Central memory CD8-positive, alpha-beta T cell (primary cell): ENCODE measurements at regions not wholly inside any gene's neighbourhood (a gene's known extent, or its start where the extent isn't known, plus 50 kb on each side); places are given as distances from the start of the nearest gene placed in this dataset.

Experiments used
- ATAC-seq: fragments of 150-1000 bp; cut with Tn5 transposase; replicated peaks from 2 replicates; pipeline ENCODE4 v1.10.0; 2022; ENCODE audit warnings: mild to moderate bottlenecking, moderate FRiP score, moderate number of reproducible peaks; ENCODE audit not compliant: poor library complexity, severe bottlenecking; ENCODE audit errors: extremely low read depth
- DNase-seq, 2 donors: peaks; one replicate each; pipeline ENCODE4 v3.0.0; 2021; ENCODE audit warnings: low spot score in 2 of 2
- H3K27ac Mint-ChIP-seq: one replicate; pipeline ENCODE4 v1.8.0; 2022; ENCODE audit warnings: low read depth, mild to moderate bottlenecking, moderate library complexity, mixed read lengths
- H3K27me3 Mint-ChIP-seq: one replicate; pipeline ENCODE4 v1.8.0; 2022; ENCODE audit warnings: mixed read lengths
- H3K36me3 Mint-ChIP-seq: one replicate; pipeline ENCODE4 v1.8.0; 2022; ENCODE audit warnings: mild to moderate bottlenecking, moderate library complexity, mixed read lengths; ENCODE audit not compliant: insufficient read depth
- H3K4me1 Mint-ChIP-seq: one replicate; pipeline ENCODE4 v1.8.0; 2022; ENCODE audit warnings: mixed read lengths
- H3K4me3 Mint-ChIP-seq: one replicate; pipeline ENCODE4 v1.8.0; 2022; ENCODE audit warnings: mild to moderate bottlenecking, moderate library complexity, mixed read lengths
- H3K9me3 Mint-ChIP-seq: one replicate; pipeline ENCODE4 v1.8.0; 2022; ENCODE audit warnings: mixed read lengths

DNA sequence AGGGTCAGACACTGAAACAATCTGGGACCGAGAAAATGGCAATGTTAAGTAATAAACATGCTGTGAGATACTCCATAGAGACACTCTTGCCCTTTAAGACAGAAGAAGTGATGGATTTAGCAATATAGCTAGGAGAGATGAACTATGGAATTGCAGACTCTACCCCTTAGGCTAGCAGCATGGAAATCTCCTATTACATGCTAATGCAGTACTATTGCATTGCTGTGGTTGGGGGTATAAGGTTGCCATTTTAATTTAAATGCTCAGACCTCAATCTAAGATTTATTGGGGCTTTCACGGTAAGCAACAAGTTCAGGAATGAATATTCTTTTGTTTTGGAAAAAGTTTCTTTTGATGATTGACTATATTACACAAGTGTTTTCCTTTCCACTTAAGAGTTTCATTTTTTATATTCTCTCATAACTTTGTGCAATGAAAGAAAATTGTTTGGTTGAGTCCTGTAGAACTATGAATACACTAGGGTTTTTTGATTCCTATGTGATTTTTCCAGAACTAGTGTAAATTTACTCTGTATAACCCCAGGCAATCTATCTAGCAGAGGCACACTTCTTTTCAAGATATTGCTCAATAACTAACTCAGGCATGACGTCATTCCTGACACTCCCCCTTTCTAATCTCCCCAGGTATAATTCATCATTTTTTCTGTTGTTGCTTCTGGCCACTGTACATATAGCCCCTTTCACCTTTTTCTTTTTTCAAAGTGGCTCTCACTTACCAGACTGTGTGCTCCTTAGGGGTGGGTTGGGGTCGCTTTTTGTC is 394.7 kb upstream of the KLF12 start:
- Mint-ChIP-seq H3K4me1 (no peaks in the 10 kb centered on the region), H3K27me3 (peaks cover 35% of the 10 kb centered on the region), H3K36me3 (no peaks in the 10 kb centered on the region), H3K4me3 (no peak overlapping the region), H3K27ac (no peak overlapping the region), H3K9me3 (no peaks in the 10 kb centered on the region)
- DNase-seq (no peak), ATAC-seq (no peak)

DNA sequence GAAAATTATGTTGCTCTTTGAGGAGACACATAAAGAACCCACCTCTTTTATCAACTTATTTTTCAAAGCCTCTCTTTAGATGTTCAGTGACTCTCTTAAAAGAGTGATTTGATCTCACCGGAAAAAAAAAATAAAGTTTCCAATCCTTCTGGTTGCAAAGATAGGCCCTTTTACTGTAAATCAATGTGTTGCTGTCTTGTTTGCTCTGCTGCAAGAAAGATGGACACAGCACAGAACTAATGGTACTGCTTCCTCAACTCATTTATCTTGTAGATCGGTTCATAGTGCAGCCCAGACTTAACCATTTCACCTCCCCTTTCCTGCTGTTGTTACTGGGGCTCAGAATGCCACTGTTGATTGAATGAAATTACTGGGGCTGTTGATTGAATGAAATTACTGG is 388.9 kb upstream of the KLF12 start:
- DNase-seq: no peak
- ATAC-seq: no peak
- Mint-ChIP-seq H3K4me1 (no peaks in the 10 kb centered on the region), H3K36me3 (no peaks in the 10 kb centered on the region), H3K4me3 (no peak overlapping the region), H3K27me3 (peaks cover 21% of the 10 kb centered on the region), H3K9me3 (no peaks in the 10 kb centered on the region), H3K27ac (no peak overlapping the region)

DNA sequence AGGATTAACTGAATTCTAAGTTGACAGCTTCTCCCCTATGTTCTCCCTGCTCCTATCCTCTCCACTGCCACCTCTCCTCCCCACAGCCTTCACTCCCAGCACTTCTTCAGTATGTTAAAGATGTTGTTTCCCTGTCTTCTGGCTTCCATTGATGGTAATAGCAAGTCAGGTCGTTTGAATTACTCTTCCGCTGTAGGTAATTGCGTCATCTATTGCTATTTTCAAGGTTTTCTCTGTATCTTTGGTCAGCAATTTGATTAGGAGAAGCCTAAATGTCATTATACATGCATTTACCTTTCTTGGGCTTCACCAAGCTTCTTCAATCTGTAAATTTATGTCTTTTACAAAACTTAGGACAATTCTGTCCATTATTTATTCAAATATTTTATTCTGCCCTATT is 377.3 kb upstream of the KLF12 start:
- H3K27ac Mint-ChIP-seq: no peak overlapping the region

DNA sequence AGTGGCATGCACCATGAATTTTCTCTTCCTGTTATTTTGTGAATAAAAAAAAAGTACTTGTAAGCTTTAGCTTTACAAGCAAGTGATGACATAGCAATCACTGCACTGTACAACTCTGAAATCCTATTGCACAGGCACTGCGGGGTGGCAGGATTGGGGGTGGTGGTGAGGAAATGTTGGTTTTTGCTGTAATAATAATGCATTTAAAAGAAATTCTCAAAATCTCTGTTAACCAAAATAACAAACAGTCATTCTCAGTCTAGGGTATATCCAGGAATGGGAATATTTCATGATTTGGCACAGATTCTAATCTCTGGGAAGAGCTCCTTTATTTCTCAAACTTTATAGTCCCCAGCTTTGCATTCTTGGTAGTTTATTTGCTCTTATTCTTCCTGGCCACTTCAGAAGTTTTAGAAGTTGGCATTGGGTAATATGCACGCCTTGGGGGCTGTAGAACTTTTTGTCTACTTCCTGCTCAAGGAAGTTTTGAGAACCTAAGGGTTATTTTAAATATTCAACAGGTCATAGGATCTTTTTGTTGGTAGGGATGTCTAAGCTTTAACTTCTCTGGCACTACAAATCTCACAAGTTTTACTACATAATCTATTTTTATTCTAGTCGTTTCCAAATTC is 353.0 kb upstream of the KLF12 start:
- no peak for DNase-seq
- Mint-ChIP-seq H3K36me3 (no peaks in the 10 kb centered on the region), H3K9me3 (no peaks in the 10 kb centered on the region), H3K27me3 (peaks cover 39% of the 10 kb centered on the region), H3K4me3 (no peak overlapping the region), H3K4me1 (no peaks in the 10 kb centered on the region), H3K27ac (no peak overlapping the region)
- no peak for ATAC-seq

More for the DNA sequence above, 377.3 kb upstream of the KLF12 start:
- H3K27me3 Mint-ChIP-seq: peaks cover 45% of the 10 kb centered on the region
- no peak for ATAC-seq
- DNase-seq: no peak
- no peaks in the 10 kb centered on the region for H3K4me1 Mint-ChIP-seq
- H3K36me3 Mint-ChIP-seq: no peaks in the 10 kb centered on the region
- H3K9me3 Mint-ChIP-seq: peaks cover 7% of the 10 kb centered on the region
- no peak overlapping the region for H3K4me3 Mint-ChIP-seq

DNA sequence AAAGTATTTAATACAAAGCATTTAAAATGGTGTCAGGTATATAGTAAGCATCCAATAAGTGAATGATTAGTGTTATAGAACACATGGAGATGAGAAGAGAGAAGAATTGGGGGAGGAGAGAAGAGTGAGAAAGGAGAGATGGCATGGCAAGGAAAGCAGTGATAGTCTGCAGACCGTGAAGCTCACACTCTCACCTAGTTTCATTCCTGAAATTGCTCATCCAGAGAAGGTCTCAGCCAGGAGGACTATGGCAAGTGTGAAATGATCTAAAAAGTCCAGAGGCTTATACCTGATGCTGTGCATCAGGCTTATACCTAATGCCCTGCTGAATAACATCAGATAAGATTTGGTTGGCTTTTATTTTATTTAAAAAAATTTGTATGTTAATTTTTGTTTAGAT is 351.6 kb upstream of the KLF12 start:
- Mint-ChIP-seq H3K36me3 (no peaks in the 10 kb centered on the region), H3K4me1 (no peaks in the 10 kb centered on the region), H3K9me3 (no peaks in the 10 kb centered on the region), H3K27me3 (peaks cover 26% of the 10 kb centered on the region), H3K27ac (peak overlapping the region; percentile 8), H3K4me3 (no peak overlapping the region)
- ATAC-seq (no peak), DNase-seq (no peak)

DNA sequence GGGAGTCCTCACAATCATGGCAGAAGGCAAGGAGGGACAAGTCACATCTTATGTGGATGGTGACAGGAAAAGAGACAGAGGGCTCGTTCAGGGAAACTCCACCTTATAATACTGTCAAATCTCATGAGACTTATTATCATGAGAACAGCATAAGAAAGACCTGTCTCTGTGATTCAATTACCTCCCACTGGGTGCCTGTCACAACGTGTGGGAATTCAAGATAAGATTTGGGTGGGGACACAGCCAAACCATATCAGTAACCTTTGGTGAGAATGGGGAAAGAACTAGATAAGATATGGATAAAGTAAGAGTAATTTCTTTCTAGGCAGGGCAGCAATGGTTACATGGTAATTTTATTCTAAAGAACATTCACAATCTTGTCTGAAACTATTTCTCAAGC is 344.9 kb upstream of the KLF12 start:
- no peak overlapping the region for H3K27ac Mint-ChIP-seq
- no peaks in the 10 kb centered on the region for H3K9me3 Mint-ChIP-seq
- H3K27me3 Mint-ChIP-seq: no peaks in the 10 kb centered on the region
- no peak overlapping the region for H3K4me3 Mint-ChIP-seq
- no peak for DNase-seq
- no peak for ATAC-seq
- H3K36me3 Mint-ChIP-seq: no peaks in the 10 kb centered on the region
- no peaks in the 10 kb centered on the region for H3K4me1 Mint-ChIP-seq

DNA sequence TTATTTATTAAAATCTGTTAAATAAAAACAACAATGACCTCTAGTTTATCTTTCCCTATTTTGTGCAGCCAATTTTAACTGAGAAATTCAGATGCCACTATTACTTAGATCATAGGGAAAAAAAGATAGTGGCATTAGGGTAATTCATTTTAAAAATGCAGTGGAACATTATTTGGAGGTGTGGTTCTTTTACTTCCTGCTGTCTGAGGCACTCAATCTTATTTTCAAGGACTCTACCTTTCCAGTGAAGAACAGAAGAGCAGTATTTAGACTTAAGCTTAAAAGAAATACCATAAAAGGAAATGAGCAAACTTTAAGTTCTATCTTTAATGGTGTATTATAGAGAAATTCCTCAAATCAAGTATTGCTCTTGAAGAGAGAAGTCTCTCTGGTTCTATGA is 342.6 kb upstream of the KLF12 start:
- Mint-ChIP-seq H3K4me3 (no peak overlapping the region), H3K27ac (no peak overlapping the region), H3K4me1 (no peaks in the 10 kb centered on the region), H3K9me3 (no peaks in the 10 kb centered on the region), H3K36me3 (no peaks in the 10 kb centered on the region), H3K27me3 (no peaks in the 10 kb centered on the region)
- DNase-seq (no peak), ATAC-seq (no peak)

DNA sequence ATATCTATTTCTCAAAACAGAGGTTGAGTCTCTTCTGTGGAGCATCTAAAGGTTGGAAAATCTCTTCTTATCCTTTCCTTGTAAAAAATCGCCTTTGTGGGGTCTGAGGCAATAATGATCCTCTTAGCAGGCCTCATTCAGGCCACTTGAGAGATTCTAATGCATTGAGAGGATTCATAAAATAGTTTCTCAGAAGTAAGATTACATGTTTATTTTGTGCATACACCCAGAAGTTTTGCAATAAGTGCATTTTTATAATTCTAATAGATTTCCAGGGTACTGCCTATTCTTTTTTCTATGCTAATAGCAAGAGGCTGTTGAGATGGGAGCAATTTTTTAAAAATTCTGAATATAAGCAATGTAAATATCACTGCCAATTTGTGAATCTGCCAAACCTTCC is 342.2 kb upstream of the KLF12 start:
- Mint-ChIP-seq H3K4me1 (no peaks in the 10 kb centered on the region), H3K27me3 (peaks cover 4% of the 10 kb centered on the region), H3K27ac (no peak overlapping the region), H3K9me3 (no peaks in the 10 kb centered on the region), H3K36me3 (no peaks in the 10 kb centered on the region), H3K4me3 (no peak overlapping the region)
- no peak for ATAC-seq
- DNase-seq: no peak

DNA sequence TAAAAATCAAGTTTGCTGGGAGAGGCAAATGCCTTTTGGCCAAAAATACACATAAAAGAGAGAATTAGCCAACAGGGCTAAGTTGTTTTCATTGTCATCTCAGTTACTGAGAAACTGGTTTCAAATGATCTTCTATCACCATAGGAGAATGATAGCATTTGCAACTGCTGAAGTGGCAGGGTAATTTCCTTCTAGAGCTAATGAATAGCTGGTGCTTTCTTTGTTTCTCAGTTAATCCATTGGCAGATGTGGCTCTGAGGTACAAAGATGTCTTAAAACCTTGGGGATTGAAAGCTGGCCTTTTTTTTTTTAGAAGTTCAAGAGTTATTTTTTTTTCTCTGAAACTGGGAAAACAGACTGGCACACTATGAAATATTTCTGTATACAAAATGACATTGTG is 332.7 kb upstream of the KLF12 start:
- H3K27me3 Mint-ChIP-seq: peaks cover 61% of the 10 kb centered on the region
- no peaks in the 10 kb centered on the region for H3K9me3 Mint-ChIP-seq
- no peaks in the 10 kb centered on the region for H3K36me3 Mint-ChIP-seq
- no peak overlapping the region for H3K4me3 Mint-ChIP-seq
- no peak for ATAC-seq
- no peaks in the 10 kb centered on the region for H3K4me1 Mint-ChIP-seq
- no peak overlapping the region for H3K27ac Mint-ChIP-seq
- DNase-seq: no peak

DNA sequence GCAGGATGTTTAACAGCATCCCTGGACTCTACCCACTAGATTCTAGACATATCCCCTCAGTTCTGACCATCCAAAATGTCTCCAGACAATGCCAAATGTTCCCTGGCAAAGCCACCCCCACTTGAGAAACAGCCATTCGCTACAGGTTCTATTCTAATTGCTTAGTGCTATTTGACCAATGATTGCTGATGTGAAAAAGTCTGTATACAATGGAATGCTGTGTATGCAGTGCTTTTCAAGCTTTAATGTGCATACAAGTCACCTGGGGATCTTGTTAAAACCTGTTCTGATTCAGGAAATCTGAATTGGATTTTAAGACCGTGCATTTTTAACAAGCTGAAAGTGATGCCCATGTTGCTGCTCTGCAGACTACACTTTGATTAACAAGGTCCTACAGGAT is 331.8 kb upstream of the KLF12 start:
- Mint-ChIP-seq H3K9me3 (no peaks in the 10 kb centered on the region), H3K4me1 (no peaks in the 10 kb centered on the region), H3K27ac (no peak overlapping the region), H3K4me3 (no peak overlapping the region), H3K27me3 (peaks cover 59% of the 10 kb centered on the region), H3K36me3 (no peaks in the 10 kb centered on the region)
- no peak for ATAC-seq
- DNase-seq: no peak

DNA sequence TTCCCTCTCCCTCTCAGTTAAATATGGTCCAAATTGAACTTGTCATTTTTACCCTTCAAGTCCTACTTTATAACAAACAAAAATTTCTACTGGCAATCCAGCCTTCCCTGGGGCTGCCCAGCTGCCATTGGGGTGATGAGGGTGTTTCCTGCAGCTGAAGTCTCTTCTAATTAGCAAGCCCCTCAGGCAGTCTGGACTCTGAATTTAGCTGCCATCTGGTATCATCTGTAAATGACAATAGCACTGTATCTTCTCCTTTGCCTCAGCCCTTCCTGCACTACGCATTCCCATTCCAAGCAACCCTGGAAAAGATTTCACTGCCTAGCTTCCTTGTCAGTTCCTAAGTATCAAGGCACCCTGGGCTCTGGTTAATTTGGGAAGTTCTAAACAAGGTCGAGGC is 331.1 kb upstream of the KLF12 start:
- peaks cover 59% of the 10 kb centered on the region for H3K27me3 Mint-ChIP-seq
- DNase-seq (no peak), ATAC-seq (no peak)
- H3K36me3 Mint-ChIP-seq: no peaks in the 10 kb centered on the region
- H3K4me3 Mint-ChIP-seq: no peak overlapping the region
- H3K4me1 Mint-ChIP-seq: no peaks in the 10 kb centered on the region
- H3K9me3 Mint-ChIP-seq: no peaks in the 10 kb centered on the region
- H3K27ac Mint-ChIP-seq: no peak overlapping the region

DNA sequence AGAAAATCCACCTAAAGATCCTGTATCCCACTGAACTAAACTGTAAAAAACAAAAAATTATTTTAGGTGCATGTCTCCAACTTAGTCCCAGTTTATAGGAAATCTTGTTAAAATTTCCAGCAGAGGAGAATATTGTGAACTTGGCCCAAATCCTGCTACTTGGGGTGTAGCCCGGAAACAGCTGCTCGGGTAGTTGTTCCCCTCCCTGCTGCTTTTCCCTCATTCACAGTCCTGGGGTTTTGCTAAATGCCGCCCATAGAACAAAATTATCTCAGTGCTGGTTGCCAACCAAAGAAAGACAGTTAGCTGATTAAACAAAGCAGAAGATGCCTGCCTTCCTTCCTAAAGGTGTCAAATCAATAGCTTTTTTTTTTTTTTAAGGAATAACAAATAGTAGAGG is 330.5 kb upstream of the KLF12 start:
- ATAC-seq: no peak
- H3K27ac Mint-ChIP-seq: no peak overlapping the region
- peaks cover 59% of the 10 kb centered on the region for H3K27me3 Mint-ChIP-seq
- no peaks in the 10 kb centered on the region for H3K9me3 Mint-ChIP-seq
- no peaks in the 10 kb centered on the region for H3K36me3 Mint-ChIP-seq
- no peak overlapping the region for H3K4me3 Mint-ChIP-seq
- no peaks in the 10 kb centered on the region for H3K4me1 Mint-ChIP-seq
- DNase-seq: no peak

DNA sequence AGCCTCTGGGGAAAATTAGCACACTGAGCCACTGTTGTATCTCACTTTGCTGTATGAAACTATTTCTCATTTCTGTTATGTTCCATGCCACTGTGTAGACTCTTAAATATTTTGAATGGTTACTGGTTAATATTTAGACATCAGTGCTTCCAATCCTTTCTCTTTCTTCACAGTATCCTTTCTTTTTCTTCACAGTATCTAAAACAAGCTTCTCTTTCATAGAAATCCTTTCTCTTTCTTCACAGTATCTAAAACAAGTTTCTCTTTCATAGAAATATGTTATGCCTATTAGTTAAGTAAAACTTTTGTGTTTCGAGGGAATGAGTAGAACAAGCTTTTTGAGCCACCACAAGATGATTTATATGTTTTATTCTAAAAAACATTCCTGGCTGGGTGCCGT is 326.8 kb upstream of the KLF12 start:
- DNase-seq (no peak), ATAC-seq (no peak)
- Mint-ChIP-seq H3K27ac (no peak overlapping the region), H3K27me3 (peaks cover 71% of the 10 kb centered on the region), H3K36me3 (no peaks in the 10 kb centered on the region), H3K9me3 (no peaks in the 10 kb centered on the region), H3K4me1 (no peaks in the 10 kb centered on the region), H3K4me3 (no peak overlapping the region)
